GM18868 (cell line): ENCODE measurements at regions not wholly inside any gene's neighbourhood (a gene's known extent, or its start where the extent isn't known, plus 50 kb on each side); places are given as distances from the start of the nearest gene placed in this dataset.
A peak's percentile ranks its signal among the peaks of the same experiment; 100 is the strongest.

Source experiments
- ATAC-seq: cut with Tn5 transposase; IDR thresholded peaks from one replicate; pipeline ENCODE4 v1.9.1; 2021; ENCODE audit warnings: mild to moderate bottlenecking, moderate library complexity; ENCODE audit not compliant: unreplicated experiment

DNA sequence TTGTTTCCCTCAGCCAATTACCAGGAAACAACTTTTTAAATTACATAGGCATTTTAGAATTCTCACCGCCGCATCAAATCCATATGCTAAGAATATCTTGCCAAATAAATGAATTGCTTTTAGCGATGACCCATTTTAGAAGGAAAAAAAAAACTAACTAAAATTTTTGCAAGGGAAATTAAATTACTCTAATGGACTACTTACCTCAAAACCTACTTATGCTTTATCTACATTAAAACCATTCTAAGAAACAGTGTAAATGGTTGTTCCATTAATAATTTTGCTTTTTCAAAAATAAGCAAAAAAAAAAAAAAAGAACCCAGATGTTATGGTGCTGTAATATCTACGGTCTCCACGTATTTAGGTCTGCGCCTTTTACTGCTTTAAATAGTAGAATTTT lies 73.5 kb upstream of the CCDC150 start:
- no peak for ATAC-seq

DNA sequence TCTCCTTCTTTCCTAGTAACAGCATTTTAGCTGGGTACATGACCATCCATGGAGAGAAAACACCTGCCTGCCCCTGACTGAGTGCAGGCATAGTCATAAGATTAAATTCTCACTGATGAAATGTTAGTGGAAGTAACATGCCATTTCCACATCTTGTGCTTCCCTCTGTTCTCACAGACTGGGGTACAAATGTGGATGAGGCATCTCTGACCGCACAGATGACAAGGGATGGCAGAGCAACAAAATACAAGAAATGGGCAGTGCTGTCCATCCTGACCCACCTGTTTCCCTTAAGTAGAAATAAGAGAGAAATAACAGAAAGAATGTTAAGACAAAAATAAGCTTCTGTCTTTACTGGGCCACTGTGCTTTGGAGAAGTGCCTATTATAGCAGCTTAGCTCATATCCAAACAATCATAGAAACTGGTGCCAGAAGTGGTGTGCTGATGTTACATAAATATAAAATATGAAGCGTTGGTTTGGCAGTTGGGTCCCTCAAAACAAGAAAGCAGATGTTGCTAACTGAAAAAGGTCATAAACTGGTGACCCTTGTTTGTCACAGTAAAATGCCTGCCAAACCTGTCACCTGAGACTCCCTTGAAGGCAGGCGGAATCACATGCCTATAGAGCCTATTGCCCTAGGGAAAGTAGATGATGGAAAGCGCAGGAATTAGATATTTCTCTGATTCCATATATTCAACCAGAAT lies 72.4 kb upstream of the CCDC150 start:
- ATAC-seq: no peak

DNA sequence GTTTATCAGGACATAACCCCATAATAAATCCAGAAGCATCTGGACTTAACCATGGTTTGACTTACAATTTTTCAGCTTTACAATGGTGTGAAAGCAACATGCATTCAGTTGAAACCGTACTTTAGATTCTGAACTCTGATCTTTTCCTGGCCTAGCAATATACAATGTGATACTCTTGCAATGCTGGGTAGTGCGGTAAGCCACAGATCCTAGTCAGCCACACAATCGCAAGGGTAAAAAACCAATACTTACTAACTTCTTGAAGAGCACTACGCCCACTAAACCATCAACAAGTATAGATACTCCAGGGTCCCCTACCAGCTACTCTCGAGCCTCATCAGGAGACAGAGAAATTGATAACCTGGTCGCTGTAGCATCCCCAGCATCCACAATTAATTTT lies 71.0 kb upstream of the CCDC150 start:
- no peak for ATAC-seq

DNA sequence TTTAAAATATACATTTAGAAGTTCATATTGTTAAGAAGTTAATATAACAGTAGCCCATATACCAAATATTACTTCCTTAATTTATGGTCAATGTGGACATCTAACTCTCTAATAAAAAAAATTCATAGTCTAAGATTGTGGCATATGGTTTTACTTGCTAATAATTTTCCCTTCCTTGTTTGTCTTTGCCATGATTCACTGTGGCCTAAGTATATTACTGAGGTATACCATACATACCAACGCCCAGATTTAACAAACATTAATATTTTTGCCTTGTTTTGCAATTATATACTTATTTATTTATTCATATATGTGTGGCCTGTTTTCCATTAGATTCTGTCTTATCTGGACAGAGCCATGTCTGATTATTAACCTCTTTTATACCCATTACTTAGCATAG lies 54.6 kb upstream of the CCDC150 start:
- no peak for ATAC-seq

DNA sequence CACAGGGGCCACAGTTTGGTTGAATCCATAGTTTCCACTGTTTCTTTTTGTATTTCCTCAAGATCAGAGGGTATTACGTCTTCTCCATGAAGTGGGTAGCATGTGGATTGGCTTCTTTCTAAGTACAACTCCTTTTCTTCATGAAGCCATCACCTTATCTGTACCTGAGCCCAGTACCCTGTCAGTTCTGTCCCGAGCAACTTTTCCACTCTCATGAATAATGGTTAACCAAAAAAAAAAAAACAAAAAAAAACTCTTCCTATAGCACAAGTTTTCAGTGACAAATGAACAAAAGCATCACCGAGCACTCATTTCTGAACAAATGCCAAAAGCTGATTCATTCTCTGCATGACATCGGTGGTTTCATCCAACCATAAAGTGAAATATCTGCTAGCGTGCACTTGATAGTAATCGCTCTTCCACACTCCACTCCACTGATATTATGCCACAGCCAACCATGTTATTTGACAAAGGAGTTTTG lies 53.0 kb upstream of the CCDC150 start:
- peak; percentile 51 for ATAC-seq

DNA sequence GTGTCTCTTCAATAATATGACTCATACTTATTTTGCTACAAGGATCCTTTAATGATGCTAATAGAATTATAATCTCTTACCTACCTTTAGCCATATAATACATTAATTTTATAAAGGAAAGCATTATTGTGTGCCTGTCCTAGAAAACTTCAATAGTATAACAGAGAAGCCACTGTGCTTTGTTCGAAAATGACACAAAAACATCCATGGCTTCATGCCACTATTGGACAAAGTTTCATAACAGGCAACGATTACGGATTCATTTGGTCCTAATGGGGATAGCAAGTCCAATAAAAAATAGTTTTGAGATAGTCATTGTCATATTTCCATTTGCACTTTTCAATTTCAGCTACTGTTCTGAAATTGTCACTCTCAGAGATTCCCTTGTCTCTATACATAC lies 52.5 kb upstream of the CCDC150 start:
- no peak for ATAC-seq

DNA sequence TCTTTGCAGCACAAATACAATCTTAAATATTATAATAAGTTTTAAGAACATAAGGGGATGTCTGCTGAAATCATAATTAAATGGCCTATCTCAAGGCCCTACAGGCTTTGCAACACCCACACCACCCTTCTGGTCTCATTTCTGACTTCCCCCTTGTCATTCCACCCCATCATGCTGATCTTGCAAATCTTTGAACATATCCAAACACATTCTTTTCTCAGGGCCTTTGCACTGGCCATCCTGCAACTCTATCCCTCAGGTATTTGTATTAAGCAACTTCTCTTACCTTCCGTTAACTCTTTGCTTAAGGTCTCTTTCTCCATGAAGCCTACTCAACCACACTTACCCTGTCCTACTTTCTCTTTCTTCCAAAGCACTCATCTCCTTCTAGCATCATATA lies 51.8 kb upstream of the CCDC150 start:
- ATAC-seq: no peak

DNA sequence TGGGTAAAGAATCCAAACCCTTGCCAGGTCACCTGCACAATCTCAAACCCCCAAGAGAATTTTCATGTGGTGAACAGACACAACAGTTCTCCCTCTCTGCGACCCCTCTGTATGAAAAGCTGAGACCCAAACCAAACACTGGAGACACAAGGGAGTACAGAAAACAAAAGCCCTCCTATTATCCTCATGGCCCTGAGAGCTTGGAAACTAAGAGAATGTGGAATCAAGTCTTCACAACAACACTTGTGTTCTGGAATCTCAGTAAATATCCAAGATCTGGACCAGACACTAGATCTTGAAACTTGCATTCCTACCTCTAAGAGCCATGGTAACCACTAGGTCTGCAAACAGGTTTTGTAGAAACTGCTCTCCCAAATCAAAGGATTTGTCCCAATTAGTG lies 50.1 kb upstream of the CCDC150 start:
- ATAC-seq: no peak
